Sigmoid colon (tissue), 3 donors: ENCODE measurements at regions not wholly inside any gene's neighbourhood (a gene's known extent, or its start where the extent isn't known, plus 50 kb on each side); places are given as distances from the start of the nearest gene placed in this dataset.

ENCODE experiments used
- CTCF ChIP-seq, 4 experiments: fragments of 450-650 bp in 3 of 4; fragments of 200-600 bp in 1 of 4; IDR thresholded peaks; one replicate each; pipeline ENCODE4 v1.5.1; 2016 to 2019; ENCODE audit warnings: antibody characterized with exemption in 4 of 4, mild to moderate bottlenecking in 3 of 4, moderate library complexity in 2 of 4
- POLR2A ChIP-seq, 2 donors: fragments of 450-650 bp; IDR thresholded peaks; one replicate each; pipeline ENCODE4 v1.6.1; 2016; ENCODE audit warnings: antibody characterized with exemption in 2 of 2, mild to moderate bottlenecking in 2 of 2, moderate library complexity in 2 of 2

GRCh38 chr6:130742131-130742681 lies 85.0 kb upstream of the SMLR1 start:
- TF ChIP-seq POLR2A (IDR thresholded peaks at IDR 0.05) (no peak), CTCF (IDR thresholded peaks at IDR 0.05) (no peak)
